HepG2 (cell line): ENCODE measurements at regions not wholly inside any gene's neighbourhood (a gene's known extent, or its start where the extent isn't known, plus 50 kb on each side); places are given as distances from the start of the nearest gene placed in this dataset.

Experiments
- AGO2 ChIP-seq: fragments of 200-400 bp; formaldehyde crosslinking; optimal IDR thresholded peaks from 2 replicates; pipeline ENCODE3; 2017; ENCODE audit warnings: mild to moderate bottlenecking, low read depth, low read length, moderate library complexity
- BRF2 ChIP-seq: sonication (generic); formaldehyde crosslinking; IDR thresholded peaks from 2 replicates; pipeline ENCODE4 v1.8.1; 2022; ENCODE audit warnings: mild to moderate bottlenecking, missing genetic modification reagents
- CTCF ChIP-seq: sonication (generic); formaldehyde crosslinking; IDR thresholded peaks from 2 replicates; pipeline ENCODE4 v1.5.0; 2020; ENCODE audit warnings: mild to moderate bottlenecking, missing genetic modification reagents, moderate library complexity
- ETV5 ChIP-seq: IDR thresholded peaks from 2 replicates; pipeline ENCODE4 v1.6.1; 2018; ENCODE audit warnings: missing biosample characterization, missing genetic modification reagents, inconsistent platforms, borderline replicate concordance
- EZH2 ChIP-seq: conservative IDR thresholded peaks from 2 replicates; pipeline ENCODE4 v1.6.1; 2012; ENCODE audit warnings: mild to moderate bottlenecking, low read depth, low read length, moderate library complexity
- FOSL1 ChIP-seq: sonication (generic); formaldehyde crosslinking; IDR thresholded peaks from 2 replicates; pipeline ENCODE4 v1.9.0; 2021; ENCODE audit warnings: missing genetic modification reagents, borderline replicate concordance
- GABPA ChIP-seq, 2 experiments: IDR thresholded peaks; 2 replicates each; pipeline ENCODE4 v1.6.1; 2011 to 2016; ENCODE audit warnings: low read depth in 2 of 2, low read length in 1 of 2, missing biosample characterization in 1 of 2, missing genetic modification characterization in 1 of 2
- KDM5A ChIP-seq: fragments of 200-600 bp; sonication (generic); IDR thresholded peaks from 2 replicates; pipeline ENCODE4 v1.7.0; 2018; ENCODE audit warnings: antibody characterized with exemption, mild to moderate bottlenecking, low read length, borderline replicate concordance
- NCOA2 ChIP-seq: sonication (generic); formaldehyde crosslinking; IDR thresholded peaks from 2 replicates; pipeline ENCODE4 v1.8.0; 2022; ENCODE audit warnings: inconsistent platforms
- POLR2A ChIP-seq, 2 experiments: IDR thresholded peaks; 2 replicates each; pipeline ENCODE4 v1.6.1; 2011; ENCODE audit warnings: low read depth in 2 of 2, low read length in 2 of 2, mild to moderate bottlenecking in 1 of 2, moderate library complexity in 1 of 2; ENCODE audit not compliant: insufficient read depth in 1 of 2
- YY1 ChIP-seq: IDR thresholded peaks from 2 replicates; pipeline ENCODE4 v1.6.1; 2011; ENCODE audit warnings: low read length, low read depth, moderate library complexity, mild to moderate bottlenecking; ENCODE audit not compliant: insufficient read depth, insufficient replicate concordance
- ZBTB26 ChIP-seq: IDR thresholded peaks from 2 replicates; pipeline ENCODE4 v1.6.1; 2016; ENCODE audit warnings: missing compliant biosample characterization, missing genetic modification reagents, borderline replicate concordance
- ZNF253 ChIP-seq: sonication (generic); formaldehyde crosslinking; IDR thresholded peaks from 2 replicates; pipeline ENCODE4 v1.8.0; 2022; ENCODE audit warnings: mild to moderate bottlenecking, missing genetic modification reagents, borderline replicate concordance
- ZNF740 ChIP-seq: sonication (generic); formaldehyde crosslinking; IDR thresholded peaks from 2 replicates; pipeline ENCODE4 v1.4.0; 2020; ENCODE audit warnings: missing genetic modification reagents

- no peak for TF ChIP-seq AGO2
- TF ChIP-seq CTCF (CRISPR knock-in tag), result no peak
- TF ChIP-seq ZNF740 (CRISPR knock-in tag), result no peak
- TF ChIP-seq POLR2A (IDR thresholded peaks at IDR 0.05; ENCODE audit: insufficient read depth in 1 of 2, low read depth in 2 of 2, low read length in 2 of 2), result no peak
- no peak for TF ChIP-seq ZBTB26 (CRISPR knock-in tag)
- TF ChIP-seq EZH2, result no peak
- no peak for TF ChIP-seq GABPA (IDR thresholded peaks at IDR 0.05; ENCODE audit: low read depth, low read length)
- no peak for TF ChIP-seq GABPA (CRISPR knock-in tag; IDR thresholded peaks at IDR 0.05; ENCODE audit: low read depth)
- TF ChIP-seq BRF2, result no peak
- TF ChIP-seq NCOA2 (CRISPR knock-in tag), result no peak
- TF ChIP-seq YY1, result no peak
- TF ChIP-seq ZNF253 (CRISPR knock-in tag), result no peak
- no peak for TF ChIP-seq FOSL1 (CRISPR knock-in tag)
- TF ChIP-seq ETV5 (CRISPR knock-in tag), result no peak
- no peak for TF ChIP-seq KDM5A
Observed at GRCh38 chr12:131616043-131616700, 94.7 kb upstream of the SFSWAP start.
